ENCODE measurements at regions not wholly inside any gene's neighbourhood (a gene's known extent, or its start where the extent isn't known, plus 50 kb on each side); places are given as distances from the start of the nearest gene placed in this dataset.
"Not testable (repeated sequence)": the region's sequence is repeated elsewhere in the genome, so short reads cannot be mapped to it uniquely, and the experiment has no call there.

DNA sequence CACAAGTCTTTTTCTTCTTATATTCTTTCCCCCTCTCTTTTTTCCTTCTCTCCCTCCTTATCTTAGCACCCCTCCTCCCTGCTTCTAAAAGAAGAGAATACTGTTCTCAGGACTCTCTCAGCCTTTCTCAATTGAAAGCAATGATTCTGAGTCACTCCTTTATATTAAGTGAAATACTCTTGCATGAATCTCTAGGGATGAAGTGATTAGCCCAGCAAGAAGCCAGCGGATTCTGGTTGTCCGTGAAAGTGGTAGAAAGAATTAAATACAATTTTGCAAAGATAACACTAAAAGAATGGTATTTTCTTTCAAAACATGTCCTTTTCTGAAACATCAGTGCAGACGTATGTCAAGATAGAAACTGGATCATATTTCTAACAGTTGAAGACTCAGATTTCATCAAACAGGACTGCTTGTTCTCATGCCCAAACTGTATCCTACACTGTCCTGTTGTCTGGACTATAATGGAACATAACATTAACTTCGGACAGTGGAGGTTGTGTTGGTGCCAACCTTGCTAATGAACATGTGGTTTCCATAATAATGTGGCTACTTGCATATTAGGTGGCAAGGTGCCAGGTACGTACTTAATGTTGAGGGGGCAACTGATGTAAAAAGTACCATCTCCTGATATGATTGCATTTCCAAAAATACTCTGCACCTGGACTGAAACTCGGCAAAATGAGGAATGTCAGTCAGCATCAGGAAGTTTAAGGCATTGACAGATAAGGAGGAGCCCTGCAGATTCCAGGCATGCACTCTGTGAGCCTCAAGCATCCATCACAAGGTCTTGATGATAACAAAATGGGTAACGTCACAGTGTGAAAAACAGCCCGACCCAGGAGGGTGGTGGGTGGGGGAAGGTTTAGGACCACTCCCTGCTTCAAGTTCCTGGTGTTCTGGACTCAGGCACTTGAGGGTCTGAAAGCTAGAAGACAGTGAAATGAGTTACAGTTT is 357.2 kb downstream of the DLEU7 start:
- DNase-seq (ENCODE audit: low spot score): no peak

DNA sequence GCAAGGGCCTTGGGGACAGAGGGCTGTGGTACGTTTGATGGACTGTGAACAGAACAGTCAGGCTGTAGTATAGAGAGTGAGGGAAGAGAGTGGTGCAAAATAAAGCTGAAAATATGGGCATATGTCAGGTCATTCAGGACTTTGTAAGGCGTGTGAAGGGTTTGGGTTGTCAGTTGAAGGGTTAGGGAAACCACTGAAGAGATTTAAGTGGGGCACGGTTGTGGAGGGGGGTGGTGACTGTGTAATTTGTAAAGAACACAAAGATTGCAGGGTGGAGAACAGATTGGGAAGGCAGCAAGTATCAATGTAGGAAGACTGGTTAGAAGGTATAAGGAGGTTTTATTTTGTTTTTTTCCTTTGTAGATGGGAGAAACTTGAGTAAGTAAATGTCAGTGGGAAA is 349.8 kb downstream of the DLEU7 start:
- DNase-seq (ENCODE audit: low spot score): no peak

DNA sequence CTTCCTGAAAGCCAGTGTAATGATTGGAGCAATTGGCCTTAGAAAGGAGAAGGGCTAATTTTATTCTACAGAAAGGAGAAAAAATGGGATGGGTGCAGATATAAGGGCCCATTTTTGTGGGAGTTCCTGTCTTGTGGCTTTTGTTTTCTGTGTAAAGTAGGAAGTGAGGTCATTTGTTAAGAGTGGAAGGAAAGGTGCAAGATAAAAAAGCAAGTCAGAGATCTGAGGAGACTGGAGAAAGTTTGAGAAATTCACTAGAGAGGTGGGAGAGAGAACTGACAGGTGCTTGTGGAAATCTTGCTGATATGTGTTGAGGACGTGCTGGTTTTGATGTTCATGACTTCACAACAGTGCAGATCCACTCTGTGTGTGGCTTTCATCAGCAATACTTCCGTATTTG is 349.4 kb downstream of the DLEU7 start:
- DNase-seq (ENCODE audit: low spot score): no peak

DNA sequence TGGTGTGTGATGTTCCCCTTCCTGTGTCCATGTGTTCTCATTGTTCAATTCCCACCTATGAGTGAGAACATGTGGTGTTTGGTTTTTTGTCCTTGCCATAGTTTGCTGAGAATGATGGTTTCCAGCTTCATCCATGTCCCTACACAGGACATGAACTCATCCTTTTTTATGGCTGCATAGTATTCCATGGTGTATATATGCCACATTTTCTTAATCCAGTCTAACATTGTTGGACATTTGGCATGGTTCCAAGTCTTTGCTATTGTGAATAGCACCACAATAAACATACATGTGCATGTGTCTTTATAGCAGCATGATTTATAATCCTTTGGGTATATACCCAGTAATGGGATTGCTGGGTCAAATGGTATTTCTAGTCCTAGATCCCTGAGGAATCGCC is 340.3 kb downstream of the DLEU7 start:
- not testable (repeated sequence) for DNase-seq (ENCODE audit: low spot score)

DNA sequence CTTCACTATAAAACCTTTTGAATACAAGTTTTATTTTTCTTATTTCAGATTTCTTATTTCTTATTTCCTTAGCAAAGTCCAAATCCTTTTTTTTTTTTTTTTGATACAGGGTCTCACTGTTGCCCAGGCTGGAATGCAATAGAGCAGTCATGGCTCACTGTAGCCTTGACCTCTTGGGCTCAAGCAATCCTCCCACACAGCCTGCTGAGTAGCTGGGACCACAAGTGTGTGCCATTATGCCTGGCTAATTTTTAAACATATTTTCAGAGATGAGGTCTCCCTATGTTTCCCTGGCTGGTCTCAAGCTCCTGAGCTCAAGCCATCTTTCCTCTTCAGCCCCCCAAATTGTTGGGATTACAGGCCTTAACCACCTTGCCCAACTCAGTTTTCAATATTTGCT is 334.3 kb downstream of the DLEU7 start:
- no peak for DNase-seq (ENCODE audit: low spot score)

DNA sequence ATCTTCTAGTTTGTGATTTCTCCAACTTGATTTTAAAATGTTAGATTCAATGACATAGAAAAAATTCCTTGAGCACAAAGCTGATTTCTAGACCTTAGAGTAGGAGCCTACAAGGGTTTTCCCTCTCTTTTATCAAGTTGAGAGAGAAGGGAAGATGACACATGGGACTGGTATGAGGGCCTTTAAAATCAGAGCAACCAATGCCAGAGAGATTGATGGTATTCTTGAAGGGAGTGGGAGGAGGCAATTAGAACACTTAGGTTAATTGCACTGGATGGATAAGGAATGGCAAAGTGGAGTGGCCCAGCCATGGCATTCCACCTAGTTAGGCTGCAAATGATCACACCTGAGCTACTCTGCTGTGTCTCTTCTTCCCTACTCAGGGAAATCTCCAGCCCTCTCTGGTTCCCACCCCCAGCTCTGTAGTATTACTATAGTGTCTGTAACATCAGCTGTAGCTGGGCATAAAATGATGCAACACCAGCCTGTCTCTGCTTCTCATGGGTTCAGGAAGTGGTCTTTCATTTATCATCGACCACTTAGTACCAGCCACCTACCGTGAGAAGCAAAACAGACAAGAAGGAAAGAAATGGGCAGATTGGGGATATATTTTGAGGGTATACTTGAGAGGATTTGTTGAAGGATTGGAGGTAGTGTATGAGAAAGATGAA is 333.6 kb downstream of the DLEU7 start:
- DNase-seq (ENCODE audit: low spot score): no peak

DNA sequence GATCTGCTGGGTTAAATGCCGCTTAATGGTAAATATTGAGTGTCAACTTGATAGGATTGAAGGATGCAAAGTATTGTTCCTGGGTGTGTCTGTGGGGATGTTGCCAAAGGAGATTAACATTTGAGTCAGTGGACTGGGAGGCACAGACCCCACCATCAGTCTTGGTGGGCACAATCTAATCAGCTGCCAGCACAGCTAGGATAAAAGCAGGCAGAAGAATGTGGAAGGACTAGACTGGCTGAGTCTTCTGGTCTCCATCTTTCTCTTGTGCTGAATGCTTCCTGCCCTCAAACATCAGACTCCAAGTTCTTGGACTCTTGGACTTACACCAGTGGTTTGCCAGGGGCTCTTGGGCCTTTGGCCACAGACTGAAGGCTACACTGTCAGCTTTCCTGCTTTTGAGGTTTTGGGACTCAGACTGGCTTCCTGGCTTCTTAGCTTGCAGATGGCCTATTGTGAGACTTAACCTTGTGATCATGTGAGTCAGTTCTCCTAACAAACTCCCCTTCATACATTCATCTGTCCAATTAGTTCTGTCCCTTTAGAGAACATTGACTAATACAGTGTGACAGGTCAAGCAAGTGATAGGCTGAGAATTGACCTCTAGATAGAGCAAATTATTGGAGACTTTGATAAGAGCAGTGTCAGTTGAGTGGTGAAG is 332.5 kb downstream of the DLEU7 start:
- peak; percentile 58 for DNase-seq (ENCODE audit: low spot score)

DNA sequence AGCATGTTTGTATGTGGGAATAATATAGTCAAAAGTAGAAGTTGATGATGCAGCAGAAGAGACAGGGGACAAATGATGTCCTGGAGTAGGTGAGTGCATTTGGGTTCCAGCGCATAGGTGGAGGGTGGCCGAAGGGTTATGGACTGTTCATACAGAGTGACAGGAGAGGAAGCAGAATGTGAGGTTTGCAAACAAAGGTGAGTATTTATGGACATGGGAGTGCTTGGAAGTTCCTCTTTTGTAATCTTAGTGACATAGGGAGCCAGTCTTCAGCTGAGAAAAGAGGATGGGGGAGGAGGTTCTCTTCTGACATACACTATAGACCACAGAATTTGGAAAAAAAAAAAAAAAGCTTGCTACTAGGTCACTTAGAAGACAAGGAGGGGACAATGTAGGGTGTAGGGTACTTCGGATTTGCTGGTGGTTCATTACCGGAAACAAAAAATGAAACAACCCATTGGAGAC is 331.6 kb downstream of the DLEU7 start:
- DNase-seq (ENCODE audit: low spot score): no peak

DNA sequence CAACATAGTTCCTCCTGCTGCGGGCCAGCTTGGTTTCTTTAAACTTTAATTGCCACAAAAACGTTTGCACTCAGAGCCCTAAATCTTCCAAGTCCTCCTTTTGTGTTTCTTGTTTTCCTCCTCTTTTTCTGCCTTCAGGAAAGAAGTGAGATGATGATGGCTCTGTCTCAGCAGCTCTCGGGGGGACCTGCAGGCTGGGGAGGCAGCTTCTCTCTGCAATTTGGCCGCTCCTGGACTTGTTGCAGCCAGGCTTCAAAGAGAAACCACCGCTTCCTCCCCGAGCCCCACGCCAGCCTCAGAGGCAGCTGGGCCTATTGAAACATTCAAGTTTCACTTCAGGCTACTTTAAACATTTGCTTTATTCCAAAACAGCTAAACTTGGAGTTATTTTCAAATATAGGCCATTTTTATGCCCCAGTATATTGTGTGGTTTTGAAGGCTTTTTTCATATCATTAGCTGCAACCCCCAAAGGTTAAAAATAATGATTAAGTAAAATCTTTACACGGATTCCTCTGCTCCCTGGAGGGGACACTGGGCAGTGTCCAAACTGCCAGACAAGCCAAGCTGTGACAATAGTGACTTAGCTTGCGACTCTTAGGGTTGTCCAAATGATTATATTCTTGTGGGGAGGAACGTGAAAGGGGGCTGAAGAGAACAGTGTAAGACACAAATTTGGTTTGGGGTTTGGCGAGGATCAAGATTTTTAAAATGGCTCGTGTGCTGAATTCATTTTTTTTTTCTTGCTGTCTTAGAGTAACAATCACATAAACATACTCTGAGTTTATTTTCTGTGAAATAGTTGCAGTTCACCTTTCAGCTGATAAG is 330.8 kb downstream of the DLEU7 start:
- peak; percentile 32 for DNase-seq (ENCODE audit: low spot score)

DNA sequence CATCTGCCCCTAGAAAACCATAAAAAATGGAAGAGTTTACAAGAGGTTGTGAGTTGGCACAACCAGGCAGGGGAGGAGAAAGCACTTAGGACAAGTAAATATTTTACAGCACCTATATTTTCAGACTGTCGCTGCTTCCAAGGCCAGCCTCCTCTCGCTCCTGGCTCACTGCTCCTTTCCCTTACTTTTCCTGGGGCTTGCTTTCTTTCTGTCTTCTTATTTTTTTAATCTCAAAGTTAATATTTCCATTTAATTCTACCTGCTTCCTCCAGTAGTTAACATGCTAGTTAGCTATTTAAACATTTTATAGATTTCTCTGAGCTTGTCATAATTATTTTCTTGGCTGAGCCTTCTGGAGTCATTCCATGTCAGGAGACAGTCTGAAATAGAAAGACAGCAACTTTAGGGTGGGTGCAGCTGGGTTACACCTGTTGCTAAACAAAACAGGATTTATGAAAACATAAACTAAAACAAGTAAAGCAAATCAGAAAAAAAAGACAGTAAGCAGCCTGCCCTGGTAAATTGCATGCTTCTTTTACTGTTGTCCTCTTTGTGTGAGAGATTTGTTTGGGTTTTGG is 330.1 kb downstream of the DLEU7 start:
- no peak for DNase-seq (ENCODE audit: low spot score)

DNA sequence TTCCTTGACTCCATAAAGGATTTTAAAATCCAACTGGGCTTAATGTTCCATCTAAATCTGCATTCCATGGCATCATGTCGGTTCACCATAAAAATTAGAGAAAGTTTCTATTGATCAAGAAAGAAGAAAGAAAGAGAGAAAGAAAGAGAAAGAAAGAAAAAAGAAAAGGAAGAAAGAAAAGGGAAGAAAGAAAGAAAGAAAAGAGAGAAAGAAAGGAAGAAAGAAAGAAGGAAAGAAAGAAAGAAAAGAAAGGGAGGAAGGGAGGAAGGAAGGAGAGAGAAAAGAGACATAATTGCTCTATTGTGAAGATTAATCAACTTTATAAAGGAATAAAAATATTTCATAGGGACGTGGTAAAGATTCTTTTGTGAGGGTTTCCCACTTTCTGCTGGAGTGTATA is 329.2 kb downstream of the DLEU7 start:
- DNase-seq (ENCODE audit: low spot score): no peak

DNA sequence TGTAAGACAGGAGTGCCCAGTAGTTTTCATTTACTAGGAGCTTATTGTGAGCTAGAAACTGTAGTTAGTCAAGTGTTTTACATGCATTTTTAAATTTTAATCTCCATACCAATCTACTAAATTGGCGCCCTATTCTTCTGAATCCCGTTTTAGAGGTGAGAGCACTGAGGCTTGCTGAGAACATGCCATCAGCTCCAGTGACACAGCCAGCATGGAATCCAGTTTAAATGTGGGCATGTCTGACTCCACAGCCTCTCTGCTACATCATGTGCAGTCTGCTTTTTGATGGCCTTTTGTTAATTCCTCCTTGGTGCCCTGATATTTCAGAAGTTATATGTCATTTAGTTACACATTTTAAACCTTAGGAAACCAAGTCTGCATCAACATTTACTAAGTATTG is 325.4 kb downstream of the DLEU7 start:
- no peak for DNase-seq (ENCODE audit: low spot score)

DNA sequence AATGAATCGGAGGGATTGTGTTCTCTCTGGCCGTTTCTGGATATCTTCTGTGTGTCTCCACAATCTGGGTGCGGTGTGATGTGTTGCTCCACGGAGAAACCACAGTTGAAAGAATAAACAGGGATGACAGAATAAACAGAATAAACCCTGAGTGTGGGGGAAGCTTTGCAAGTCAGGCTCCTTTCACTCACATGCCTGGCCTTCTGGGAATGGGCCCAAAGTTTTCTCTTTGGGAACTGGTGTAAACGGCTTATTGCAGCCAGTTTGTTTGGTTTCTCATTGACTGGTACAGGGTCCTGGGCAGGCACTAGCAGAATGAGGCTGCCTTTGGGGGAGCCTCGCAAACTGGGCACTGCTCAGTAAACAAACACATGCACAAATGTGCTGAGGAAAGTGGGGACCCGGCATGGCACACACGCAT is 324.7 kb downstream of the DLEU7 start:
- DNase-seq (ENCODE audit: low spot score): no peak

DNA sequence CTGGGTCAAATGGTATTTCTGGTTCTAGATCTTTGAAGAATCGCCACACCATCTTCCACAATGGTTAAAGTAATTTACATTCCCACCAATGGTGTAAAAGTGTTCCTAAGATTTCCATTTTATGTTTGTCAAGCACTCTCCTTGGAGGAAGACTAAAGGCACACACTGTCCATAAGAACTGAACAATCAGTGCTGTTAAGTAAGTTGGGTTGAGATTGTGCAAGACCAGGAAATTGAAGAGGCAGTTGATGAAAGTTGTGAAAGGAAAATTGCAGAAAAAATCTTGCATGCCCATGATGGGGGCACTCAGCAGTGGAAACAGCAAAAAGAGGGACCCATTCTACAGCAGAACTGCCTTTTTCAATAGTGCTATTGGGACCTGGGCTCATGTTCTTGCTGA is 323.6 kb downstream of the DLEU7 start:
- DNase-seq (ENCODE audit: low spot score): no peak

DNA sequence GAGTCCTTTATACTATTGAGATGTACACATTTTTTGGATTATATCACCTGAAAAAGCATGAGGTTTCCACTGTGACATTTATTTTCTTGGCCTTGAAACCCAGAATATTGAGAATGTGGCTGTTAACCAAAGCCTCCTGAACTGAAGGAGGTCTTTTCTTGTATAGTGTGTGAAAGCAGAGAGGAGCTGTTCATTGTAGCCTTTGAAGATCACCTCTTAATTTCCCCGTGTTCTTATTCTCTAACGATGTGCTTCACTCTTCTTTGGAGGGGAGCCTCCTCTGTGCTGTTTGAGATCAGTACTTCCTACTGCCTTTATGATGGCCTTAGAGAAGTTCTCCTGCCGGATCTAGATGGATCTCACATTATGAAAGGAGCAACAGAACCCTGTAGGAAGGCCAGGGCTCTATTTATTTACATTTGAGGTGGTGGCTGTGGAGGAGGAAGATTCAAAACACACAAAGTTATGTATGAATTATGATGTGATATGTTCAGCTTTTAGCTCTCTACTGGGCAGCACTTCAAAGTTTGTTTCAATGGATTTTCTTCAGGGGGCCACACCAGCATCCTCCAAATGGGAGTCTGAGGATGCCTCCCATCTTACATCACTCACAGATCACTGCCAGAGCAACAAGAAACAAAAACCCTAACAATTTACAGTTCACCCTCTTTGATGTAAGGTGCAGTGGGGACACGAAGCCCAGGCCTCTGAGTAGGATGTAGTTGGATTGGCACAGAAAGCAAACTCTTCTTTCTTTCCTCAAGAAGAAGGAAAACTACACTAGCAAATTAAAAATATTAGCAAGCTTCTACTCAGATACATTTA is 322.3 kb downstream of the DLEU7 start:
- no peak for DNase-seq (ENCODE audit: low spot score)

DNA sequence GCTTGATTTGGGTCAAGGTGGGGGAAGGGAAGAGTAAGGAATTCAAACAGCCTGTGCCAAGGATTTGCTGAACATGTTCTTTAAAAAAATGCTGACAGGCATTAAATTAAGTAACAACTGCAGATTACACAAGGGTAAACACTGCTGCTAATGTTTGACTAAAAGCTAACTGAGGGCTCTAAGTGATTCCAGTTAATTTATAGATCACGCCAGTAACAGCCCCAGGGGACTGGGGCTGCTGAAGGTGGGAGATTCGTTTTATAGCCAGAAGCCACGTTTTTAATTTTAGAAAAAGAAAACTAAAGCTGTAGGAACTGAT is 321.7 kb downstream of the DLEU7 start:
- DNase-seq (ENCODE audit: low spot score): no peak

DNA sequence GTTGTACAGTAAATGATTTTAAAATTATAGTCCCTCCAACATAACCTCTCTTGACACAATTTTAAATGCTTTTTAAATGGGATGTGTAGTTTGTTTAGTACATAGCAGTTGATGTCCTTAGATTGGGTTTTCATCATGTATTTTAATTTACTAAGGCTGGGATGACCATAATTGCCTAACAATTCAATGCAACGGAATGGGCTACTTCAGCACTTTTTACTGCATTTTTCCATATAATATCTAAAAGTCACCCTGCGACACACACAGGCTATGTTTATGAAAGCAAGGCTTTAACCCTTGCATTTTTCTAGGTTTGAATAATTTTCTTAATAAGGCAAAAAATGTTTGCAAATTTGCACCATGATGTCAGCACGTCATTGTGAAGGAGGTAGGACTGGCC is 321.0 kb downstream of the DLEU7 start:
- no peak for DNase-seq (ENCODE audit: low spot score)

DNA sequence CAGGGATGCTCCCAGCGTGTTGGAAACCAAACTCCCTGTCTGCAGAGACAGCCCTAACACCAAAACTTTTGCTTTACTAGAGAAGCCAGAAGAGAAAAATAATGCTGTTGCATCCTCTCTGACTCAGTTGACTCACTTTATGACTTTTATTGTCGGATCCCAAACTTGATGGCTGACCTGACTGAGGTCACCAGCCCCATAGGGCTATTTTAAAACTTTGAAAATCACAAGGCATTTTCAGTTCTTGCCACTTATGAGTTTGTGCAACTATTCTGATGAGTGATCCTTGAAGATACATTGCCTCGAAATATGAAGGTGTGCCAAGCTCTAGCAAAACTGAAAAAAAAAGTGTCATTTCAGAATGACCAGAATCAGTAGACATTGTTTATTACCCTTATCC is 320.2 kb downstream of the DLEU7 start:
- no peak for DNase-seq (ENCODE audit: low spot score)

DNA sequence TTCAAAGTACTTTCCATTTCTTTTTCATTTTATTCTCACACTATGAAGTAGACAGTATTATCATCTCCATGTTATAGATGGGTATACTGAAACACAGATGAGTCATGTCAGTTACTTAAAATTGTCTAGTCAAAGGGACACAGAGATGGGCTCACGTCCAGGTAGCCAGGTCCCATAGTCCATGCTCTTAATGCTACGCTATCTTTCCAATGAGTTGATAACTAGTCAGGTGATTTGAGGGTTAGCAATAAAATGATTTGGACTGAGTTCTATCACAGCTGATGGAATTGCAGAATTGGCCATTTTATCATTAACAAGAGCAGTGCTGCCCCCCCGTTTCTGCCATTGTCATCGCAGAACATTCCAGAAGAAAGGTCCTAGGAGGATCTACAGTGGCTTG is 318.9 kb downstream of the DLEU7 start:
- no peak for DNase-seq (ENCODE audit: low spot score)

DNA sequence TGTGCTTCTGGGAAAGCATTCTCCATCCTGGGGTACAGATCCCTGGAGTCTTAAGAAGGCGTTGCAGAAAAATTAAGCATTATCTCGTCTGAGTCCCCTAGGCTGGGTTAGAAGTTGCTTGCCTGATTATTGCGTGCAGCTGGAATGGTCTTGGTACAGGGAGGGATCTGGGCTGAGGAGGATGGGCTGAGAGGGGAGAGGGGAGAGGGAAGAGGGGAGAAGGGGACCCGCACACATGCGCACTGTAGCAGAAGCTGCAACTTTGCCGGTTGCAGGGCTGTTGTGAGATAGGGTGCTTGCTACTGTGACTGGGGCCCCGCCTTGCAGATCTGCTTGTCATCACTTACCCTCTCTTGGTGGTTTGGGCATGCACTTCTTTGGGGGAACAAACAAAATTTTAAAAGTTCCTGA is 316.8 kb downstream of the DLEU7 start:
- no peak for DNase-seq (ENCODE audit: low spot score)

DNA sequence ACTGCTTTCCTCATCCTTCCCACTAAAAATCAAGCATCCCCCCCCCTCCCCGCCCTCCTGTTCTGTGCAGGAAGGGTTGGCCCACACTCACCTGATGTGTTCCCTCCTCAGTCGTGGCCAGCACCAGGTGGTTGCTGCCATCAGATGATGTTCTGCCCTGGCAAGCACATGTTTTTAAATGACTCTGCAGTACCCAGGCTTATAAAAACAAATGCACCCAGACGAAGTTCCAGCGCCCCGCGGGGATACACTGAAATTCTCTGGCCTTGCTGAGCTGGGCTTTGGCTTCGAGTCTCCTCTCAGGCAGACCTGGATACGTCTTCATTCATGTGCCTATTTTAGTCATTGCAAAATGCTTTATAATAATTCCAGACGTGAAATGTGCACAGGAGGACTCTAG is 316.3 kb downstream of the DLEU7 start:
- no peak for DNase-seq (ENCODE audit: low spot score)
